ENCODE measurements at regions not wholly inside any gene's neighbourhood (a gene's known extent, or its start where the extent isn't known, plus 50 kb on each side); places are given as distances from the start of the nearest gene placed in this dataset.
"Not testable (repeated sequence)": the region's sequence is repeated elsewhere in the genome, so short reads cannot be mapped to it uniquely, and the experiment has no call there.

- peak in 1 of 3 donors; percentile 43 for DNase-seq
These were observed 60.6 kb upstream of the NCOA3 start for GRCh38 chr20:47440857-47441773.

GRCh38 chr20:47441774-47442150 lies 59.9 kb upstream of the NCOA3 start:
- no peak for DNase-seq

- DNase-seq: not testable (repeated sequence)
These were observed 58.6 kb upstream of the NCOA3 start for GRCh38 chr20:47443060-47443459.

DNA sequence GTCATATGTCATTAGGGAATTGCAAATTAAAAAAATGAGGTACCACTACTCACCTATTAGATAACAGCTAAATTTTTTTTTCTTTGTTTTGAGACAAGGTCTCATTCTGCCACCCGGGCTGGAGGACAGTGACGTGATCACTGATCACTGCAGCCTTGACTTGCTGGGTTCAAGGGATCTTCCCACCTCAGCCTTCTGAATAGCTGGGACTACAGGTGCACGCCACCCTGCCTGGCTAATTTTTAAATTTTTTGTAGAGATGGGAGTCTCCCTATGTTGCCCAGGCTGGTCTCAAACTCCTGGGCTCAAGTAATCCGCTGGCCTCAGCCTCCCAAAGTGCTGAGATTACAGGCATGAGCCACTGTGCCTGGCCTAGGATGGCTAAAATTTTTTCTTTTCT lies 57.1 kb upstream of the NCOA3 start:
- DNase-seq: no peak

DNA sequence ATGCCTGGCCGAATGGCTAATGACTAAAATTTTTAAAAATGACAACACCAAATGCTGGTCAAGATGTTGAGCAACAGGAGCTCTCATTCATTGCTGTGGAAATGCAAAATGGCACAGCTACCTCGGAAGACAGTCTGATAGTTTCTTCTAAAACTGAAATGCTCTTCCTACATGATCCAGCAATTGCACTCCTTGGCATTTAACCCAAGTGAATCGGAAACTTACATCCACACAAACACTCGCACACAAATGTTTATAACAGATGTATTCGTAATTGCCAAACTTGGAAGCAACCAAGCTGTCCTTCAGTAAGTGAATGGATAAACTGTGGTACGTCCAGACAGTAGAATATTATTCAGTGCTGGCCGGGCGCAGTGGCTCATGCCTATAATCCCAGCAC lies 56.4 kb upstream of the NCOA3 start:
- DNase-seq: no peak

GRCh38 chr20:47447350-47448296 lies 54.1 kb upstream of the NCOA3 start:
- DNase-seq: not testable (repeated sequence)

- no peak for DNase-seq
These were observed 53.3 kb upstream of the NCOA3 start for GRCh38 chr20:47448429-47448828.

GRCh38 chr20:47451602-47451904 lies 50.1 kb upstream of the NCOA3 start:
- DNase-seq: no peak

Data from muscle of back (tissue), 3 donors.